Neural progenitor cell (in vitro differentiated cells): ENCODE measurements at regions not wholly inside any gene's neighbourhood (a gene's known extent, or its start where the extent isn't known, plus 50 kb on each side); places are given as distances from the start of the nearest gene placed in this dataset.

ENCODE experiments used
- EZH2 ChIP-seq: fragments of 200-600 bp; sonication (generic); IDR thresholded peaks from 2 replicates; pipeline ENCODE4 v1.6.1; 2017; ENCODE audit warnings: antibody characterized with exemption, mild to moderate bottlenecking, moderate library complexity
- TF ChIP-seq, protein P1 (sequence below): fragments of 200-600 bp; sonication (generic); IDR thresholded peaks from 2 replicates; pipeline ENCODE4 v1.5.1; 2017; ENCODE audit warnings: antibody characterized with exemption, mild to moderate bottlenecking

DNA sequence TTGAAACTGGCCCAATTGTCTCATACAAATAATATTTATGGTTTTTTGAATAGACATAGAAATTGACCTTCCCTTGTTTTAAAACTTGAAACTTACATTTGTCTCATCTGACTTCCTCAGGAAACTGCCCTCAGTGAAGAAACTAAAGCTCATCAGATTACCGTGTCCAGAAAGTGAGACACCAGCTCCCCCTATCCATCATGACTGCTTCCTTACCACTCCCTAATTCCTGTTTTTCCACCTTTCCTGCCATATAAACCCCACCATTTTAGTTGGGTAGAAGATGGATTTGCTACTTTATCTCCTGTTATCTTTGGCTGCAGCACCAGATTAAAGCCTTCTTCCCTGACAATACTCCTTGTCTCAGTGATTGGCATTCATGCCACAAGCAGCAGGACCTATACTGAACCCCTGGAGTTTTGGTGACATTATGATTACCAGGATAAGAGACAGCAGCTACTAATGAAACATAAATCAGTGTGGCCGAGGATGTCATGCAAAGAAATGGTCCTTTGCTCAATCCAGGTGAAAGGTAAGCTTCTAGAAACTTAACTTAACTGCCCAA, 1627.6 kb upstream of the ZEB2 start:
- TF ChIP-seq, protein P1, sequence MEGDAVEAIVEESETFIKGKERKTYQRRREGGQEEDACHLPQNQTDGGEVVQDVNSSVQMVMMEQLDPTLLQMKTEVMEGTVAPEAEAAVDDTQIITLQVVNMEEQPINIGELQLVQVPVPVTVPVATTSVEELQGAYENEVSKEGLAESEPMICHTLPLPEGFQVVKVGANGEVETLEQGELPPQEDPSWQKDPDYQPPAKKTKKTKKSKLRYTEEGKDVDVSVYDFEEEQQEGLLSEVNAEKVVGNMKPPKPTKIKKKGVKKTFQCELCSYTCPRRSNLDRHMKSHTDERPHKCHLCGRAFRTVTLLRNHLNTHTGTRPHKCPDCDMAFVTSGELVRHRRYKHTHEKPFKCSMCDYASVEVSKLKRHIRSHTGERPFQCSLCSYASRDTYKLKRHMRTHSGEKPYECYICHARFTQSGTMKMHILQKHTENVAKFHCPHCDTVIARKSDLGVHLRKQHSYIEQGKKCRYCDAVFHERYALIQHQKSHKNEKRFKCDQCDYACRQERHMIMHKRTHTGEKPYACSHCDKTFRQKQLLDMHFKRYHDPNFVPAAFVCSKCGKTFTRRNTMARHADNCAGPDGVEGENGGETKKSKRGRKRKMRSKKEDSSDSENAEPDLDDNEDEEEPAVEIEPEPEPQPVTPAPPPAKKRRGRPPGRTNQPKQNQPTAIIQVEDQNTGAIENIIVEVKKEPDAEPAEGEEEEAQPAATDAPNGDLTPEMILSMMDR = peak; percentile 36
- no peak for TF ChIP-seq EZH2
